ENCODE measurements at regions not wholly inside any gene's neighbourhood (a gene's known extent, or its start where the extent isn't known, plus 50 kb on each side); places are given as distances from the start of the nearest gene placed in this dataset.

- Histone ChIP-seq H3K9ac (ENCODE audit: low read length in 3 of 3) (no peak overlapping the region), H3K27ac (ENCODE audit: low read depth in 2 of 2, low read length in 2 of 2) (no peak overlapping the region), H3K27me3 (ENCODE audit: control insufficient read depth, insufficient read depth, low read length) (no peaks in the 10 kb centered on the region), H3K4me1 (ENCODE audit: control insufficient read depth in 2 of 3, insufficient read depth in 2 of 3, low read depth in 1 of 3, low read length in 3 of 3) (no peaks in the 10 kb centered on the region), H3K4me3 (ENCODE audit: low read length in 3 of 3) (no peak overlapping the region), H3K9me3 (ENCODE audit: control insufficient read depth in 2 of 3, insufficient read depth in 1 of 3, low read length in 3 of 3) (no peaks in the 10 kb centered on the region), H3K36me3 (ENCODE audit: control insufficient read depth in 2 of 3, insufficient read depth in 3 of 3, low read length in 3 of 3) (no peaks in the 10 kb centered on the region)
- TF ChIP-seq CTCF (IDR thresholded peaks at IDR 0.05; ENCODE audit: borderline replicate concordance, extremely low read depth, insufficient read depth), result no peak
- DNase-seq (no peak), FAIRE-seq (no peak)
- intact Hi-C loops (cut with DNase I), result no loop called here
These were observed 378.5 kb upstream of the CD180 start for GRCh38 chr5:67575087-67575486.

DNA sequence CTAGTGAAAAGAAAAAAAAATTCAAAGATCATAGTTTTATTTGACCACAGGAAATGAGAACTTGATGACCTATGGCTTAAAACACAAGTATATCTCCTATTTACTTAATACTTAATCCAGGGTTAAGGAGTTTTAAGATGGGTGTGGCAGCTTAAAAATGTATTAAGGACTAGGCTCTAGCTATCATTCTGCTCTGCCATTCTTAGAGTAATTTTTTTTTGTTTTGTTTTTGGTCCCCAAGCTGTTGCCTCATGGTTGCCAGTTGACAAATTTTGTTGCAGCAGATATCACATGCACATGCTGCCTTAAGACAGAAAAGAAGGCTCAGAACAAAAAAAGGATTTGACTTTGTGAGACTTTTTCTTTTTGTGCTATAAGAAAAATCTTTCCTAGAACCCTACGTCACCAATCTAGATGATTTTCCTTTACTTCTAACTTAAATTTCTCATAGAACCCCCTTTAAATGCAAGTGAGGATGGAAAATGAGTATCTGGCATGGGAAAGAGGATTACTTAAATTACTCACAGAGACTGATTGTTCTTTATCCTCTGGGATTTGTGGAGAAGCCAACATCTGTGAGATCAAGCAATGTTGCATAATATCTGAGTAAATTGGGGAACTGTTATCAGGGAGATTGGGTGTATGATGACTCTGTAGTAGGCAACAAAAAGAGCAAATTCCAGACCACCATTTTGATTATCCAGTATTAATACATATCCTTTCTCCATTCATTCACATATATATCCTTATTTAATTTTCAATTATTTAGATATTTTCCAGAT is 364.7 kb upstream of the CD180 start:
- Histone ChIP-seq H3K9me3 (ENCODE audit: control insufficient read depth in 2 of 3, insufficient read depth in 1 of 3, low read length in 3 of 3) (peaks cover 0 to 5% (median 0%) of the 10 kb centered on the region in 3 donors), H3K27ac (ENCODE audit: low read depth in 2 of 2, low read length in 2 of 2) (no peak overlapping the region), H3K4me1 (ENCODE audit: control insufficient read depth in 2 of 3, insufficient read depth in 2 of 3, low read depth in 1 of 3, low read length in 3 of 3) (no peaks in the 10 kb centered on the region), H3K4me3 (ENCODE audit: low read length in 3 of 3) (no peak overlapping the region), H3K27me3 (ENCODE audit: control insufficient read depth, insufficient read depth, low read length) (no peaks in the 10 kb centered on the region), H3K36me3 (ENCODE audit: control insufficient read depth in 2 of 3, insufficient read depth in 3 of 3, low read length in 3 of 3) (no peaks in the 10 kb centered on the region), H3K9ac (ENCODE audit: low read length in 3 of 3) (no peak overlapping the region)
- FAIRE-seq (no peak), DNase-seq (no peak)
- intact Hi-C loops (cut with DNase I), result no loop called here
- no peak for TF ChIP-seq CTCF (IDR thresholded peaks at IDR 0.05; ENCODE audit: borderline replicate concordance, extremely low read depth, insufficient read depth)

GRCh38 chr5:67552773-67553172 is 356.2 kb upstream of the CD180 start:
- Histone ChIP-seq H3K4me3 (ENCODE audit: low read length in 3 of 3) (no peak overlapping the region), H3K27me3 (ENCODE audit: control insufficient read depth, insufficient read depth, low read length) (no peaks in the 10 kb centered on the region), H3K36me3 (ENCODE audit: control insufficient read depth in 2 of 3, insufficient read depth in 3 of 3, low read length in 3 of 3) (no peaks in the 10 kb centered on the region), H3K27ac (ENCODE audit: low read depth in 2 of 2, low read length in 2 of 2) (no peak overlapping the region), H3K9me3 (ENCODE audit: control insufficient read depth in 2 of 3, insufficient read depth in 1 of 3, low read length in 3 of 3) (no peaks in the 10 kb centered on the region), H3K9ac (ENCODE audit: low read length in 3 of 3) (no peak overlapping the region), H3K4me1 (ENCODE audit: control insufficient read depth in 2 of 3, insufficient read depth in 2 of 3, low read depth in 1 of 3, low read length in 3 of 3) (no peaks in the 10 kb centered on the region)
- no peak for TF ChIP-seq CTCF (IDR thresholded peaks at IDR 0.05; ENCODE audit: borderline replicate concordance, extremely low read depth, insufficient read depth)
- intact Hi-C loops (cut with DNase I), result no loop called here
- peak in 2 of 5 donors; percentile 12 to 22 for DNase-seq
- no peak for FAIRE-seq

Measured in kidney (tissue), 13 donors.